ENCODE measurements at regions not wholly inside any gene's neighbourhood (a gene's known extent, or its start where the extent isn't known, plus 50 kb on each side); places are given as distances from the start of the nearest gene placed in this dataset.

GRCh38 chr1:83596331-83596730 lies 402.6 kb downstream of the TTLL7 start:
- intact Hi-C loops (cut with micrococcal nuclease): no loop called here

DNA sequence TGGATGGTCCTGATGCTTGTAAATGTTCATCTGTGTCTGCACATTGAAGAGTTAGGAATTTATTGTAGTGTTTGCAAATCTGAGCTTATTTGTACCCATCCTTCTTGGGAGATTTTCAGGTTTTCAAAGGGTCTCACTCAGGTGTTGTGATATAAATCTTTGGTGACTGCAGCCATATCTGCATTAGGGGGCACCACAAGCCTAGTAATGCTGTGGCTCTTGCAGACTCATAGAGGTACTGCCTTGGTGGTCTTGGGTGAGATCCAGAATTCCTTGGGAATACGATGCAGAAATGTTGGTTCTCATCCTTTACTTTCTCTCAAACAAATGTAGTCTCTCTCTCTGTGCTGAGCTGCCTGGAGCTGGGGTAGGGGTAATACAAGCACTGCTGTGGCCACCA lies 405.9 kb downstream of the TTLL7 start:
- intact Hi-C loops (cut with micrococcal nuclease): no loop called here

GRCh38 chr1:83588140-83588539 lies 410.8 kb downstream of the TTLL7 start:
- intact Hi-C loops (cut with micrococcal nuclease): no loop called here

DNA sequence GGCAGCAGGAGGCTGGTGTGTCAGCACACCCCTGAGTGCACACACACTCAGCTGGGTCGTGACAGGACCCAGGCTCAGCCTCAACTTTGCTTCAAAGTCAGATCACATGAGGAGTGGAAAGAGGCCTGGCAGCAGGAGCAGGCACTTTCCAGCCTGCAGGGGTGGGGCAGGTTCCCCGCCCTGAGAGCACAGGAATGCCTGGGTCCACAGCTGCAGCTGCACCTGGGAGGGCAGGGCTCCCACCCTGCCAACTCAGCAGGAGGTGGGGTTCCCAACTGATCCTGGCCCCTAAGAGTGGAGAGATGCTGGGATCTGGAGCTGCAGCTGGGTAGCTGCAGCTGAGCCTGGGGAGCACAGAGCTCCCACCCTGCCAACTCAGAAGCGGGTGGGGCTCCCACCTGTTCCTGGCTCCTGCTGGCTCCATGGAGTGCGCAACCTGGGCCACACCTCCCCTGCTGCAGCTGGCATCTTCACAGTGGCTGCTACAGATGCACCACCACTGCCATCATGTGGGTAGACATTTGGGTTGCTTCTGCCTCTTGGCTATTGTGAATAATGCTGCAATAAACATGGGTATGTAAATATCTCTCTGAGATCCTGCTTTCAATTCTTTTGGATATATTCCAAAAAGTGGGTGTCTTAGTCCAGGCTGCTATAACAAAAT lies 415.4 kb downstream of the TTLL7 start:
- intact Hi-C loops (cut with micrococcal nuclease): no loop called here

DNA sequence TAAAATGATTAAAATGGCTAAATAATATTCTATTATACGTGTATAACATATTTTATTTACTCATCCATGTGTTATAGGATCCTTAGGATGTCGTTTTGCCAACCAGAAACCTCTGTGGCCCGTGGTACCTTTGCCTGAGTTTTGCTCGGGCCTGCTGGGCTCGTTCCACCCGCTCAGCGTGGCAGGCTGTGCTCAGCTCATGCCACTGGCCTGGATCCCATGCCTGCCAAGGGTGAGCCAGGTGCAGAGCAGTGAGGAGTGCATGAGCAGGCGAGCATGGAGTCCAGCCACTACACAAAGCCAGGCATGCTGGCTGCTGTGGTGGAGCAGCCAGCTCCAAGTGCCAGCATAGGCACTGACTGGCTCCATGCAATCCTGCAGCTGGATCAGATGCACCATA lies 417.2 kb downstream of the TTLL7 start:
- intact Hi-C loops (cut with micrococcal nuclease): no loop called here

DNA sequence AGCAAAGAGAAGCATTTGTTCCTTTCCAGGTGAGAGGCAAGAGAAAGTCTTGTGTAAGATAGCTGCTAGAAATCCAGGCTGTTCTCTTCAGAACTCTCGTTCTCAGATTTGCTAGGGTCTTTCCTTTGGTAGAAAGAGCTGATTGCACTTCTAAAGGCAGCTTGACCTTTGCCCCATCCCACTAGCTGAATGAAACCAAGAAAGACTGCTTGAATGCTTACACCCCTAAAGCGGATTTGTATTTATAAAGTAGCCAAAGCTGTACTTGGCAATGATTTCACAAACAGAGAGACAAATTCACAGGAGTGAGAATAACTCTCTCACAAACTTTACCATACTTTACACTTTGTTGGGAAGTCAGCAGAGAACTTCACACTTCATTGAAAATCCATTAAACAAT lies 424.1 kb downstream of the TTLL7 start:
- intact Hi-C loops (cut with micrococcal nuclease): no loop called here

GRCh38 chr1:83573776-83574175 lies 425.2 kb downstream of the TTLL7 start:
- intact Hi-C loops (cut with micrococcal nuclease): no loop called here

DNA sequence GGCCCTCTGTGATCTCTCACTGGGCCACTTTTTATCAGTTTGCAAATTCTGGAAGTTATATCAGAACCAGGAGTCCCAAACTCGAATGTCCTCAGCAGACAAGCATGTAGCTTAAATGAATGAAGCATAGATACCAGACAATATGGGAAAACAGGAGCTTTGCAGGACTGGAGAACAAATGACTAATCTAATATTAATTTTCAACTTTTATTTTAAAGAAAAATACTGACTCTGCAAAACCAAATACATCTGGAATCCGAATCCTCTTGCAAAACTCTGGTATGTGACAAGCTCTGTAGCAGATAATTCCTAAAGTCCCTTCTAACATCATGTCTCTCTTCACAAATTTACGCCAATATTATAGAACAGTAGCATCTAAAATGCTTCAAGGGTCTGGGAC lies 427.4 kb downstream of the TTLL7 start:
- intact Hi-C loops (cut with micrococcal nuclease): no loop called here

GRCh38 chr1:83561346-83561745 lies 437.6 kb downstream of the TTLL7 start:
- intact Hi-C loops (cut with micrococcal nuclease): no loop called here

- intact Hi-C loops (cut with micrococcal nuclease): no loop called here
Measured at GRCh38 chr1:83559129-83559840, 439.6 kb downstream of the TTLL7 start.

DNA sequence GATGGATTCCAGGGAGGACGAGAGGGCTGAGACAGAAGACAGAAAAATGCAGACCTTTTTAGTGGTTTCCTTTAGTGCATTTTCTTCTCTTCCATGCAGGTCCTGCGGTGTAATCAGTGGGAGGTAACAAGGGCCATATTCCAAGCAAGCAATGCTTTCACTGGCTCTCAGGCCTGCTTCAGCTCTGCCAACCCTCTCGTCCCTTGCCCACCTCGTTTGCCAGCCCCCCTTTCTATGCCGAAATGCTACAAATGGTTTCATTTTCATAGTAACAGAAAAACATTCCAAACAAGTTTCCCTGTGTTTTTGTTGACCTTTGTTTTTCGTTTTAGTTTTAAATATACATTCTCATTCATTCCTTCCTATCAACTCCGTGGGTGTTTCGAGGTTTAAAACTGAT lies 443.1 kb downstream of the TTLL7 start:
- intact Hi-C loops (cut with micrococcal nuclease): no loop called here

- intact Hi-C loops (cut with micrococcal nuclease): no loop called here
Measured at GRCh38 chr1:83554174-83554573, 444.8 kb downstream of the TTLL7 start.

DNA sequence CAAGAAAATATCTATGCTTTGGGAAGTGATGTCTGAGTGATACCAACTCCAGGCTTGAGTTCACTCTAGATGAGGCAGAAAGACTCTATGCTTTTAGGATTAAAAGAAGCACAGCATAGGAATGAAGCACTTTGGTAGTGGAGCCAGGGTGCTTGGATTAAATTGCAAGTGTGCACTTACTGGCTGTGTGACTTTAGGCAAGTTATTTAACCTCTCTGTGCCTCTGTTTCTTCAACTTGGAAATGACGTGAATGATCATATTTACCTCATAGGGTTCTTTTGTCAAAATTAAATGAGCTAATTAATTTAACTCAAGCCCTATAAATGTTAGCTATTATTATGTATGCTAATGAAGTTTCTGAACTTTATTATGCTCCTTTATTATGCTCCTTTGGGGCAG lies 446.1 kb downstream of the TTLL7 start:
- intact Hi-C loops (cut with micrococcal nuclease): no loop called here

DNA sequence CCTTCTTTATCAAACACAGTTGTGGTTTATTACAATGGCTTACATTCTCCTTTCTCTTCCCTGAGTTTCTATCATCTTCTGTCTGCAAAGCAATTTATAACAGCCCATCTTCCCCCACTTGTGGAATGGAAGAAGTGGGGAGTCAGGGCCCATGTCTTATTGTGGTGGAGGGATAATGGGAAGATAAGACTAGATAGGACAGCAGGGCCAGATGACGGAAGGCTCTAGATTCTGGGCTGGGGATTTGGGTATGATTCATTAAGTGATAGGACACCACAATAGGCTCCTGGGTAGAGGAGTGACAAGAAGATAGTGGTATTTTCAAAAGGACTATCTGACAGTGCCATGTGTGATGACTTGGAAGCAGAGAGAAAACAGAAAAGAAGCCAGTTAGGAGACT lies 450.6 kb downstream of the TTLL7 start:
- intact Hi-C loops (cut with micrococcal nuclease): no loop called here

GRCh38 chr1:83547901-83548300 lies 451.0 kb downstream of the TTLL7 start:
- intact Hi-C loops (cut with micrococcal nuclease): no loop called here

- intact Hi-C loops (cut with micrococcal nuclease): no loop called here
Measured at GRCh38 chr1:83546874-83547273, 452.1 kb downstream of the TTLL7 start.

GRCh38 chr1:83545066-83545862 lies 453.7 kb downstream of the TTLL7 start:
- intact Hi-C loops (cut with micrococcal nuclease): no loop called here

- intact Hi-C loops (cut with micrococcal nuclease): no loop called here
Measured at GRCh38 chr1:83543222-83543973, 455.5 kb downstream of the TTLL7 start.

DNA sequence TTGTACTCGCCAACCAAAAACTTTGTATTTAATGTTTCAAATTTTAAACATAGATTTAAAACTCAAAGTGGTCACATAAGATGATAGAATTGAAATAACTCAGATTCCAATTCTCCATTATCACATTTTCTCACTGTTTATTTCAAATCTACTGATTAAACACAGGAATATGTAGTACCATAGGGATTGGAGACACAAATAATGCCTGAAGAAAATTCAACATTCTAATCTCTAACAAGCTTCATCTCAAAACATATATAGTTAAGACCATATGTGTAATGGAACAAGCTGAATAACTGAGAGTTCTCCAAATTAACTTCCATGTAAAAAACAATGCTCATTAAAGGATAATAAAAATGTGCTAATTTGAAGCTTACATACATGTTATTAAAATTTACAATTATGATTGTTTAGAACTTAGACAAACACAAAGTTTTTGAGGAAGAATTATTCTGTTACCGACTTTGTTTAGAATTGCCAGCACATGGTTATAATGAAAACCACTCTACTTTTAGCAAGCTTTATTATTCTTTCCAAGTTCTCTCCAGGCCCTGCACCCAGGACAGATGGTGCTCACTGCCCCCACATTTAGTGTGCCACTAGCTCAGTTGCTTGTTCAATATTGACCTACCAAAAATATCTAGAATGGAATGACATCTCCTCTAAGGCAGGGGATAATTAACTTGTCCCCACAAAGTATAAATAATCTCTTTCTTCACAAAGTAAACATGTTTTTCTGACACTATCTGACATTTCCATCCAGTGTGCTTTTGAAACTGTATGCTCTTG lies 467.2 kb downstream of the TTLL7 start:
- intact Hi-C loops (cut with micrococcal nuclease): no loop called here

- intact Hi-C loops (cut with micrococcal nuclease): no loop called here
Measured at GRCh38 chr1:83530506-83530905, 468.4 kb downstream of the TTLL7 start.

DNA sequence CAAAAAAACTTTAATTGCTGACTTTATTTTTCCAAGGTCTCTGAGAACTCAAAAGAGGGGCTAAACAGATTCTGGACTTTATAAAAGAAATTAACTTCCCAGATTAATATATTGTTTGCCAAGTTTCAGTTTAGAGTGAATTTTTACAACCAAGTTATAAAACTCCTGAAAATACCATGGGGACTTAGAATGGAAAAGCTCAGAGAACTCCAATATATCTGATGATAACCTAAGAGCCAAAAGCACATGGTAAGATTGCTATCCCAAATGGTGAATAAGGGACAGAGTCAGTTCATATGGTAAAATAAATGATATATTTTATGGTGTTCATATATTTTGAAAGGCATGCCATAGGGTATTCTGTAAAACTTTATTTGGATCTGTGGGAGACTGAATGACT lies 470.9 kb downstream of the TTLL7 start:
- intact Hi-C loops (cut with micrococcal nuclease): no loop called here
